HEK293 (cell line): ENCODE measurements at regions not wholly inside any gene's neighbourhood (a gene's known extent, or its start where the extent isn't known, plus 50 kb on each side); places are given as distances from the start of the nearest gene placed in this dataset.

Source experiments
- CTCF ChIA-PET: fragments of 350-600 bp; formaldehyde crosslinking; extraction: SDS; loops from one replicate; lab custom pipeline; 2021; ENCODE audit warnings: antibody characterized with exemption; lab: Yijun Ruan, JAX
- POLR2A ChIA-PET: fragments of 300-600 bp; formaldehyde crosslinking; extraction: SDS; loops from one replicate; lab custom pipeline; 2020; ENCODE audit warnings: antibody characterized with exemption, inconsistent platforms; lab: Yijun Ruan, JAX
- H3K27ac ChIP-seq: fragments of 200-500 bp; sonication (Bioruptor generic); 2 replicates; pipeline ENCODE4 v1.5.1; 2014; ENCODE audit warnings: low read depth, low read length, control low read depth, inconsistent platforms; ENCODE audit errors: extremely low read depth
- H3K36me3 ChIP-seq, 2 experiments: fragments of 200-500 bp in 1 of 2; sonication (Bioruptor generic) in 1 of 2; 1 replicate in 1 of 2; 2 replicates in 1 of 2; pipeline ENCODE4 v1.5.1; 2014 to 2017; ENCODE audit warnings: inconsistent platforms in 2 of 2, low read length in 2 of 2; ENCODE audit not compliant: control insufficient read depth in 2 of 2, insufficient read depth in 1 of 2
- H3K4me1 ChIP-seq: fragments of 200-500 bp; sonication (Bioruptor generic); 2 replicates; pipeline ENCODE4 v1.5.1; 2014; ENCODE audit warnings: mild to moderate bottlenecking, low read length, inconsistent platforms; ENCODE audit not compliant: control insufficient read depth, insufficient read depth
- H3K4me3 ChIP-seq: 2 replicates; pipeline ENCODE4 v1.5.1; 2011; ENCODE audit warnings: low read depth, mild to moderate bottlenecking, control low read depth, low read length, moderate library complexity
- H3K9me3 ChIP-seq: fragments of 200-500 bp; sonication (Bioruptor generic); 2 replicates; pipeline ENCODE4 v1.5.1; 2014; ENCODE audit warnings: low read depth, low read length, inconsistent platforms; ENCODE audit not compliant: control insufficient read depth, insufficient read depth
- GLI2 ChIP-seq: fragments of 450-650 bp; formaldehyde crosslinking; IDR thresholded peaks from 2 replicates; pipeline ENCODE4; 2017; ENCODE audit warnings: missing biosample characterization, missing genetic modification characterization, low read depth, borderline replicate concordance
- HOXA7 ChIP-seq: sonication (generic); formaldehyde crosslinking; IDR thresholded peaks from 2 replicates; pipeline ENCODE4 v1.8.1; 2022; ENCODE audit warnings: missing genetic modification reagents, borderline replicate concordance
- HOXC10 ChIP-seq: sonication (generic); formaldehyde crosslinking; IDR thresholded peaks from 2 replicates; pipeline ENCODE4 v1.8.1; 2023; ENCODE audit warnings: mild to moderate bottlenecking, missing genetic modification reagents
- KLF1 ChIP-seq: fragments of 450-650 bp; formaldehyde crosslinking; IDR thresholded peaks from 2 replicates; pipeline ENCODE4 v1.5.1; 2016; ENCODE audit warnings: missing biosample characterization, missing genetic modification characterization
- KLF16 ChIP-seq: fragments of 450-650 bp; formaldehyde crosslinking; IDR thresholded peaks from 2 replicates; pipeline ENCODE4 v1.5.1; 2017; ENCODE audit warnings: missing biosample characterization, missing genetic modification characterization
- KLF9 ChIP-seq: fragments of 450-650 bp; formaldehyde crosslinking; IDR thresholded peaks from 2 replicates; pipeline ENCODE4 v1.5.1; 2016; ENCODE audit warnings: missing biosample characterization, missing genetic modification characterization, low read depth
- MEIS1 ChIP-seq: sonication (generic); formaldehyde crosslinking; IDR thresholded peaks from 2 replicates; pipeline ENCODE4 v1.8.1; 2022; ENCODE audit warnings: missing genetic modification reagents, mild to moderate bottlenecking, borderline replicate concordance
- SP2 ChIP-seq: fragments of 450-650 bp; formaldehyde crosslinking; IDR thresholded peaks from 2 replicates; pipeline ENCODE4 v1.5.1; 2016; ENCODE audit warnings: missing biosample characterization, missing genetic modification characterization
- TCF7L2 ChIP-seq: IDR thresholded peaks from 2 replicates; pipeline ENCODE4 v1.6.1; 2011; ENCODE audit warnings: low read depth, mild to moderate bottlenecking, inconsistent platforms, low read length, moderate library complexity, borderline replicate concordance
- TRIM28 ChIP-seq: IDR thresholded peaks from 2 replicates; pipeline ENCODE4 v1.6.1; 2011; ENCODE audit warnings: low read length, control low read depth, borderline replicate concordance
- YY2 ChIP-seq: fragments of 450-650 bp; formaldehyde crosslinking; IDR thresholded peaks from 2 replicates; pipeline ENCODE4 v1.5.1; 2016; ENCODE audit warnings: missing biosample characterization, missing genetic modification characterization
- ZFHX2 ChIP-seq: fragments of 450-650 bp; formaldehyde crosslinking; conservative IDR thresholded peaks from 2 replicates; pipeline ENCODE4 v1.5.1; 2016; ENCODE audit warnings: missing biosample characterization, missing genetic modification characterization
- ZNF114 ChIP-seq: fragments of 450-650 bp; formaldehyde crosslinking; IDR thresholded peaks from 2 replicates; pipeline ENCODE4 v1.5.0; 2017; ENCODE audit warnings: missing biosample characterization, missing genetic modification characterization
- ZNF121 ChIP-seq: fragments of 450-650 bp; formaldehyde crosslinking; IDR thresholded peaks from 2 replicates; pipeline ENCODE4 v1.5.1; 2016; ENCODE audit warnings: missing biosample characterization, missing genetic modification characterization
- ZNF146 ChIP-seq: fragments of 450-650 bp; formaldehyde crosslinking; IDR thresholded peaks from 2 replicates; pipeline ENCODE4 v1.5.1; 2016; ENCODE audit warnings: missing biosample characterization, missing genetic modification characterization
- ZNF16 ChIP-seq: fragments of 450-650 bp; formaldehyde crosslinking; IDR thresholded peaks from 2 replicates; pipeline ENCODE4 v1.5.1; 2016; ENCODE audit warnings: low read depth, missing biosample characterization, missing genetic modification characterization
- ZNF211 ChIP-seq: fragments of 450-650 bp; formaldehyde crosslinking; IDR thresholded peaks from 2 replicates; pipeline ENCODE4 v1.5.1; 2016; ENCODE audit warnings: low read depth, missing biosample characterization, missing genetic modification characterization
- ZNF335 ChIP-seq: fragments of 450-650 bp; formaldehyde crosslinking; conservative IDR thresholded peaks from 2 replicates; pipeline ENCODE4 v1.5.1; 2016; ENCODE audit warnings: missing biosample characterization, missing genetic modification characterization
- ZNF391 ChIP-seq: fragments of 450-650 bp; formaldehyde crosslinking; IDR thresholded peaks from 2 replicates; pipeline ENCODE4 v1.5.1; 2016; ENCODE audit warnings: low read depth, missing biosample characterization, missing genetic modification characterization, borderline replicate concordance
- ZNF488 ChIP-seq: fragments of 450-650 bp; formaldehyde crosslinking; IDR thresholded peaks from 2 replicates; pipeline ENCODE4 v1.5.1; 2016; ENCODE audit warnings: missing biosample characterization, missing genetic modification characterization
- ZNF510 ChIP-seq: fragments of 450-650 bp; formaldehyde crosslinking; IDR thresholded peaks from 2 replicates; pipeline ENCODE4 v1.5.1; 2018; ENCODE audit warnings: mild to moderate bottlenecking, missing genetic modification characterization, missing biosample characterization; ENCODE audit not compliant: insufficient replicate concordance
- ZNF513 ChIP-seq: fragments of 450-650 bp; IDR thresholded peaks from 2 replicates; pipeline ENCODE4 v1.5.1; 2018; ENCODE audit warnings: missing biosample characterization, missing genetic modification characterization
- ZNF660 ChIP-seq: fragments of 450-650 bp; IDR thresholded peaks from 2 replicates; pipeline ENCODE4 v1.5.1; 2018; ENCODE audit warnings: missing biosample characterization, mild to moderate bottlenecking, missing genetic modification characterization
- ZNF664 ChIP-seq: fragments of 450-650 bp; formaldehyde crosslinking; IDR thresholded peaks from 2 replicates; pipeline ENCODE4 v1.5.1; 2016; ENCODE audit warnings: missing biosample characterization, missing genetic modification characterization
- ZNF704 ChIP-seq: fragments of 450-650 bp; formaldehyde crosslinking; IDR thresholded peaks from 2 replicates; pipeline ENCODE4 v1.5.1; 2016; ENCODE audit warnings: missing biosample characterization, missing genetic modification characterization
- ZNF747 ChIP-seq: fragments of 450-650 bp; formaldehyde crosslinking; IDR thresholded peaks from 2 replicates; pipeline ENCODE4 v1.5.1; 2016; ENCODE audit warnings: missing biosample characterization, missing genetic modification characterization
- ZSCAN5A ChIP-seq: fragments of 450-650 bp; formaldehyde crosslinking; IDR thresholded peaks from 2 replicates; pipeline ENCODE4 v1.5.1; 2016; ENCODE audit warnings: missing biosample characterization, missing genetic modification characterization
- TF ChIP-seq, protein P1 (sequence below): fragments of 450-650 bp; IDR thresholded peaks from 2 replicates; pipeline ENCODE4 v1.5.1; 2018; ENCODE audit warnings: missing biosample characterization, mild to moderate bottlenecking, missing genetic modification characterization
- TF ChIP-seq, protein P2 (sequence below): fragments of 450-650 bp; formaldehyde crosslinking; IDR thresholded peaks from 2 replicates; pipeline ENCODE4 v1.5.1; 2016; ENCODE audit warnings: missing biosample characterization, missing genetic modification characterization
- TF ChIP-seq, protein P3 (sequence below): fragments of 450-650 bp; formaldehyde crosslinking; IDR thresholded peaks from 2 replicates; pipeline ENCODE4; 2016; ENCODE audit warnings: missing biosample characterization, missing genetic modification characterization

DNA sequence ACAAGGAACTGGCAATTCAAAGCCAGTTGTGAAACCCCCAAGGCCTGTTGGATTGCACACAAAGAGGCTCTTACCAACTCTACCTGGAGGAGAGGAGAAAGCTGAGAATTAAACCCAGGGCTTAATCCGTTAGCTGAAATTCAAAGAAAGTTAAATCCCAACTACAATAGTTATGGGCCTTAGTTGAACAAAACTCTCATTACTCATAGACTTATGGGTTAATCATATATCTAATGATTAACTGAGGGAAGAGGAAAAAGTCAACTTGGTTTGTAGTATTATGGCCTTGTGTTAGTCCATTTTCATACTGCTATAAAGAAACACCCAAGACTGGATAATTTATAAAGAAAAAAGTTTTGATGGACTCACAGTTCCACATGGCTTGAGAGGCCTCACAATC, 838.2 kb upstream of the ADGRL2 start (continued):
- TF ChIP-seq, protein P1, sequence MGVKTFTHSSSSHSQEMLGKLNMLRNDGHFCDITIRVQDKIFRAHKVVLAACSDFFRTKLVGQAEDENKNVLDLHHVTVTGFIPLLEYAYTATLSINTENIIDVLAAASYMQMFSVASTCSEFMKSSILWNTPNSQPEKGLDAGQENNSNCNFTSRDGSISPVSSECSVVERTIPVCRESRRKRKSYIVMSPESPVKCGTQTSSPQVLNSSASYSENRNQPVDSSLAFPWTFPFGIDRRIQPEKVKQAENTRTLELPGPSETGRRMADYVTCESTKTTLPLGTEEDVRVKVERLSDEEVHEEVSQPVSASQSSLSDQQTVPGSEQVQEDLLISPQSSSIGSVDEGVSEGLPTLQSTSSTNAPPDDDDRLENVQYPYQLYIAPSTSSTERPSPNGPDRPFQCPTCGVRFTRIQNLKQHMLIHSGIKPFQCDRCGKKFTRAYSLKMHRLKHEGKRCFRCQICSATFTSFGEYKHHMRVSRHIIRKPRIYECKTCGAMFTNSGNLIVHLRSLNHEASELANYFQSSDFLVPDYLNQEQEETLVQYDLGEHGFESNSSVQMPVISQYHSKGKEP (tag by site-specific recombination): no peak
- TF ChIP-seq ZSCAN5A (tag by site-specific recombination): no peak
- TF ChIP-seq ZNF335: no peak
- no peak for TF ChIP-seq TCF7L2
- TF ChIP-seq, all 188 proteins: peak for 0

GRCh38 chr1:80961464-80962190, 839.1 kb upstream of the ADGRL2 start:
- no peaks in the 10 kb centered on the region for H3K36me3 ChIP-seq

GRCh38 chr1:80933346-80933745, 867.4 kb upstream of the ADGRL2 start:
- no peaks in the 10 kb centered on the region for H3K4me1 ChIP-seq
- H3K27ac ChIP-seq: no peak overlapping the region
- no peaks in the 10 kb centered on the region for H3K9me3 ChIP-seq
- ChIA-PET CTCF (interaction anchor here (0.7 kb wide), 1 partner anchor 594 kb away, joined by 3 read pairs; no protein-coding TSS in a partner anchor), POLR2A (no interaction called here)
- H3K36me3 ChIP-seq: no peaks in the 10 kb centered on the region
- no peak overlapping the region for H3K4me3 ChIP-seq
- TF ChIP-seq, protein P2, sequence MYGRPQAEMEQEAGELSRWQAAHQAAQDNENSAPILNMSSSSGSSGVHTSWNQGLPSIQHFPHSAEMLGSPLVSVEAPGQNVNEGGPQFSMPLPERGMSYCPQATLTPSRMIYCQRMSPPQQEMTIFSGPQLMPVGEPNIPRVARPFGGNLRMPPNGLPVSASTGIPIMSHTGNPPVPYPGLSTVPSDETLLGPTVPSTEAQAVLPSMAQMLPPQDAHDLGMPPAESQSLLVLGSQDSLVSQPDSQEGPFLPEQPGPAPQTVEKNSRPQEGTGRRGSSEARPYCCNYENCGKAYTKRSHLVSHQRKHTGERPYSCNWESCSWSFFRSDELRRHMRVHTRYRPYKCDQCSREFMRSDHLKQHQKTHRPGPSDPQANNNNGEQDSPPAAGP (tag by site-specific recombination): no peak
- TF ChIP-seq ZNF121 (tag by site-specific recombination) (no peak), TRIM28 (no peak), KLF1 (tag by site-specific recombination) (no peak), ZNF513 (tag by site-specific recombination) (no peak), ZNF704 (no peak), YY2 (tag by site-specific recombination) (no peak), ZNF664 (tag by site-specific recombination) (no peak)

More at GRCh38 chr1:80961464-80962190, 839.1 kb upstream of the ADGRL2 start:
- no peak overlapping the region for H3K4me3 ChIP-seq
- TF ChIP-seq HOXA7 (CRISPR knock-in tag) (no peak), ZNF146 (tag by site-specific recombination) (no peak), ZNF510 (tag by site-specific recombination) (no peak), ZNF114 (tag by site-specific recombination) (no peak), ZNF488 (tag by site-specific recombination) (no peak), KLF16 (tag by site-specific recombination) (no peak), GLI2 (tag by site-specific recombination) (no peak), MEIS1 (CRISPR knock-in tag) (no peak), ZFHX2 (tag by site-specific recombination) (no peak), ZNF747 (tag by site-specific recombination) (no peak), HOXC10 (CRISPR knock-in tag) (no peak), ZNF391 (no peak), KLF9 (no peak), ZNF660 (no peak), SP2 (tag by site-specific recombination) (no peak), ZNF211 (tag by site-specific recombination) (no peak), ZNF704 (no peak), ZNF16 (tag by site-specific recombination) (no peak)
- TF ChIP-seq, protein P3, sequence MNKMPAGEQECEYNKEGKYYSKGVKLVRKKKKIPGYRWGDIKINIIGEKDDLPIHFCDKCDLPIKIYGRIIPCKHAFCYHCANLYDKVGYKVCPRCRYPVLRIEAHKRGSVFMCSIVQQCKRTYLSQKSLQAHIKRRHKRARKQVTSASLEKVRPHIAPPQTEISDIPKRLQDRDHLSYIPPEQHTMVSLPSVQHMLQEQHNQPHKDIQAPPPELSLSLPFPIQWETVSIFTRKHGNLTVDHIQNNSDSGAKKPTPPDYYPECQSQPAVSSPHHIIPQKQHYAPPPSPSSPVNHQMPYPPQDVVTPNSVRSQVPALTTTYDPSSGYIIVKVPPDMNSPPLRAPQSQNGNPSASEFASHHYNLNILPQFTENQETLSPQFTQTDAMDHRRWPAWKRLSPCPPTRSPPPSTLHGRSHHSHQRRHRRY (tag by site-specific recombination): no peak
- no peaks in the 10 kb centered on the region for H3K4me1 ChIP-seq
- H3K9me3 ChIP-seq: no peaks in the 10 kb centered on the region
- no peak overlapping the region for H3K27ac ChIP-seq
- ChIA-PET CTCF (no interaction called here), POLR2A (no interaction called here)
